Stimulated activated CD8-positive, alpha-beta memory T cell treated with anti-CD3 and anti-CD28 coated beads, Interleukin-4, amount 100 ng/mL, for 48 hours (primary cell): ENCODE measurements at regions not wholly inside any gene's neighbourhood (a gene's known extent, or its start where the extent isn't known, plus 50 kb on each side); places are given as distances from the start of the nearest gene placed in this dataset.

Experiments
- DNase-seq: peaks from one replicate; pipeline ENCODE4 v3.0.0-alpha.2; 2020

DNA sequence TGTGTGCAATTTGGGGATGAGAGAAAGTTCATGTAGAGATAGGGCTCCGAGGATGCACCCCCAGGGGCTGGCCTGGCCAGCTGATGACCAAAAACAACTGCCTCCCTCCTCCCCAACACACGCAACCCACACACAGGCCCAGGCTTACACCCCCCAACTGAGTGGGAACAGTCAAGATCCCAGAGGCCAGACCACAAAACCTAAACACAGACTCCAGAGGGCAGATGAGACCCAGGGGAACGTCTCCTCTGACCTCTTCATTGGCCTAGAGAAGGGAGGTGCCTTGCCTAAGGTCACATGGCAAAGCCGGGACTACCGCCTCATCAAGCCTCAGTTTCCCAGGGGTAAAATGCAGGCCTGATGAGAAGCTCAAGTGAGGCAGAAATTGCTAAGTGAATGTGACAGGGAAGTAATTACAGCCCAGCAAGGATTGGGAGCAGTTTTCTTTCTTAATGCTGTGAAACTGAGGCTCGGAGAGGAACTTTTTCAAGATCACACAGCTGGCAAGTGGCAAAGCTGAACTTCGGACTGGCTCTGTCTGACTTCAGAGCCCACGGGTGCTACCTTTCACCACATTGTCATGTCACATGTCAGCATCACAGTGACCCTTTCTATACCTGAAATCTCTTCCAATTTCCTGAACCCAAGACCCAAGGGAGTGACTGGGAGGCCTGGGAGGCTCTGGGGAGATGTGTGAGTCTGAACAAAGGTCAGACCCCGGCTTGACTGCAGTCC, 69.9 kb upstream of the WNT11 start:
- no peak for DNase-seq

DNA sequence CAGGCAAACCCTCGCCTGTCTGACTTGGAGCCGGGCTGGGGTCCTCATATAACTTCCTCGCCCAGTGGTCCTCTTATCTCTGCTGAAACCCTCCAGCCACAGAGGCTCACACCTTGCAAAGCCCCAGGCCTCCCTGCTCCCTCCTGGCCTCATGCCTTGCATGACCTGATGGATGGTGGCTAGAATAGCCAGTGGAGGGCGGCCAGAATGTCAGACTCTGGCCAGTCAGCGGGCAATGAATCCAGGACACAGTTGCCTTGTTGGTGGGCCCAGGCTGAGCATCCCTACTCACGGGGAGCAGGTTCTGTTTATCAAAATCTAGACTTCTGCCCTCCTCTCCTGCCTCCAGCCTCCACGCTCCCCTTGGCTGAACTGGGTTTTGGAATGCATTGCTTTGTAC, 69.1 kb upstream of the WNT11 start:
- DNase-seq, result no peak

- DNase-seq, result no peak
Measured at GRCh38 chr11:76271068-76271467, 64.8 kb upstream of the WNT11 start.

DNA sequence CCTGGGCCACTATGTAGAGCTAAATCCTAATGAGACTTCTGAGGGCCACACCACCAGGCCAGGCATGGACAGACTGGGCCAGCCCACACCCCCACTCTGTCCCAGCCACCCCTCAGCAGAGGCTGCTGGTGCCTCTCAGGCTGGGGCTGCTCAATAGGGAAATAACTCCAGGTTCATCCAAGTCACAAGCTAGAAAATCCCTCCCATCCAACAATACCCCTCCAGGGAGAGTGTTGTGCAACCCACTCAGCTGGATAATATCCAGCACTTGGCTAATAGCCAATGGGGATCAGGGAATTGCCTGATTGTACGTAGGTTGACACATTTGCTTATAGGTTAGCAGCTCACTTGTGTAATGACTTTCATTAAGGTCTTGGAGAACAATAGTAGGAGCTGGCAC, 64.1 kb upstream of the WNT11 start:
- DNase-seq, result no peak

GRCh38 chr11:76269661-76270261, 63.5 kb upstream of the WNT11 start:
- no peak for DNase-seq

- DNase-seq, result no peak
Measured at GRCh38 chr11:76269247-76269646, 62.9 kb upstream of the WNT11 start.

GRCh38 chr11:76268498-76268897, 62.2 kb upstream of the WNT11 start:
- DNase-seq, result no peak

- no peak for DNase-seq
Measured at GRCh38 chr11:76267556-76267955, 61.3 kb upstream of the WNT11 start.

- no peak for DNase-seq
Measured at GRCh38 chr11:76266286-76267100, 60.2 kb upstream of the WNT11 start.

- no peak for DNase-seq
Measured at GRCh38 chr11:76265771-76266241, 59.5 kb upstream of the WNT11 start.

GRCh38 chr11:76263657-76264056, 57.4 kb upstream of the WNT11 start:
- no peak for DNase-seq

- DNase-seq, result no peak
Measured at GRCh38 chr11:76263166-76263565, 56.9 kb upstream of the WNT11 start.

- DNase-seq, result no peak
Measured at GRCh38 chr11:76260296-76260925, 54.1 kb upstream of the WNT11 start.

DNA sequence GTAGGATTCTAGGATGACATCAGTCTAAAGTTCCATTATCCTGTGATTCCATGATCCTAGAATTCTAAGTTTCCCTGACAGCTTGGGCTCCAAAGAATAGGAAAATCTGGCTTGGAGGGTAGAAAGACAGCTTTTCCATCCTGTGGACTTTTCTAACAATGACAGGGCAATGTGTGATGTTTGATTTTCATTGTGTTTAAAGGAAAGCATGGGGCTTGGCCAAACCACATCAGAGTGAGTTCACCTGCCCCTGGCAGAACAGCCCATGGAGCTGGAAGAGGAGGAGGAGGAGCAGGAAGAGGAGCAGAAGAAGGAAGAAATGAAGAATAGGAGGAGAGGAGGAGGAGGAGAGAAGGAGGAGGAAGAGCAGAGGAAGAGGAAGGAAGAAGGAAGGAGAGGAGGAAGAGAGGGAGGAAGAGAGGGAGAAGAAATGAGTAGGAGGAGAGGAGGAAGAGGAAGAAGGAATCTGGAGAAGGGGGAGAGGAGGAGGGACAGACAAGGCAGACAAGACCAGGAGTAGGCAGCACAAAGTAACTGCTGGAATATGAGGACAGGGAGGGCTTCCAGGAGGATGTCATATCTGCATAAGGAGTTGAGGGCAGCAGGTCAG, 53.1 kb upstream of the WNT11 start:
- no peak for DNase-seq

DNA sequence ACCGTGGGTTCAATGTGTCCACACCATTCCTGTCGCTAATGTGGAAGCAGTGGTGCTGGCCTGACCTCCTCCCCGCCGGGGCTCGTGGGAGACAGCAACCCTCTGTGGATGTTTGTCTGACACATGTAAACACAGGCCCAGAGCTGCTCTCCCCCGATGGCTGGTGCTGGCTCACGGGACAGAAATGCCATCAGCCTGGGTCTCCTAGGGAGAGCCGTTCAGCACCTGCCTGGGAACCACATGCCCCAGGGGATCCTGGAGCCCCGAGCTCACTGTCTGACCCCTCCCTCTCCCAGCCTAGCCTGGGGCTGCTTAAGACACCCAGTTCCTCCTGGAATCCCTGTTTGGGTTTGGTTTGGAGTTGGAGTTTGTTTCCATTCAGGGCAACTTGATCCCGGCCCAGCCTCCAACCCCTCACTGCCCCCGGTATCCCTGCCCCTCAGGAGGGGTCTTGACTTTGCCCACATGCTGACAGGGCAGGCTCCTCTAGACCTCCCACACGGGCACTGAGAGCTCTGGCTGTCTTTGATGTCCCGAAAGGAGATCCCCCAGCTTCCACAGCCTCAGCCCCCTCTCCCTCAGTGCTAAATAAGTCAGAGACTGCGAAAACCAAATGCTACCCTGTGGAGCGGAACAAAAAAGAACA, 50.9 kb upstream of the WNT11 start:
- no peak for DNase-seq

DNA sequence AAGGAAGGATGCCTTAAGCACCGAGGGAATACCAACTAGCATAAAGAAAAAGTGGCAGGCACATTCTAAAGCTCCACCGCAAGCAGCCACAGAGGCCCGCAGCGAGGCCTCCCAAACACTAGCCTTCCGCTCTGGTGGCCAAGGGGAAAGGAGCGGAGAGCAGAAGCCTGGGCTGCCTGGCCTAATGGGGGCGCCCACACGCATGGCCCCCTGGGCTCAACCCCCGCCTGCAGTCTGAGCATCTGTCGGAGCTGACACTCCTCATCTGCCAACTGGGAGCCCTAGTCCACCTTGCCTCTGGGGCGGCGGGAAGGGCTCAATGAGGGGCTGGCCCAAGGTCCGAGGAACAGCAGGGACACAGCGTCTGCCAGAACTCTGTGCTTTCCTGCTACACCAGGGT, 50.1 kb upstream of the WNT11 start:
- no peak for DNase-seq
